Astrocyte (in vitro differentiated cells and primary cell): ENCODE measurements at regions not wholly inside any gene's neighbourhood (a gene's known extent, or its start where the extent isn't known, plus 50 kb on each side); places are given as distances from the start of the nearest gene placed in this dataset.

Experiments used
- CTCF ChIP-seq: IDR thresholded peaks from 2 replicates; pipeline ENCODE4 v1.5.1; 2011; ENCODE audit warnings: low read depth, mild to moderate bottlenecking, inconsistent platforms, low read length, moderate library complexity; ENCODE audit not compliant: insufficient read depth
- EZH2 ChIP-seq: IDR thresholded peaks from 2 replicates; pipeline ENCODE4 v1.6.1; 2012; ENCODE audit warnings: mild to moderate bottlenecking, low read length, inconsistent platforms; ENCODE audit not compliant: insufficient read depth

DNA sequence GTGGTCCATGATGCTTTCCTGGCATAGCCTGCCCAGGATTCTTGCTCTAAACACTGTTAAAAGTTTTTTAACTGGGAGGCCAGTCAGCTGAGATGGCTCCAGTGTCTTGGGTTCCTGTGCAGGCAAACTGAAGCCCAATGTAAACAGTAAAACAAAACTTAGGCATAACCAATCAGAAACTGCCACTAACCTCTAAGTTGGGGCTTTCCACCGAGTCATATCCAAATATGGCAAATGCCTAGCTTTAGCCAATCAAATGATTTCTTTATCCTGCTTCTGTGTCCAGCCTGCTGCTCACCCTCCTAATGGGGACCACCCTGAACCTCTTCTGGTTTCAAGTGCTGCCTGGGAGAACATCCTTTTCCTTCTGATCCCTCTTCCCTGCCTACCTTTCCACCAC lies 277.9 kb downstream of the EMP1 start:
- TF ChIP-seq CTCF (no peak), EZH2 (no peak)
